CD14-positive monocyte (primary cell): ENCODE measurements at regions not wholly inside any gene's neighbourhood (a gene's known extent, or its start where the extent isn't known, plus 50 kb on each side); places are given as distances from the start of the nearest gene placed in this dataset.

ENCODE experiments used
- DNase-seq, 3 donors: peaks; one replicate each; pipeline ENCODE4 v3.0.0-alpha.2; 2011 to 2022
- H2AFZ ChIP-seq: 2 replicates; pipeline ENCODE4 v1.6.0; 2012; ENCODE audit warnings: mild to moderate bottlenecking, low read depth, low read length, inconsistent platforms; ENCODE audit not compliant: insufficient read depth, poor library complexity, severe bottlenecking
- H3K27ac ChIP-seq, 2 donors: 1 replicate in 1 of 2; 2 replicates in 1 of 2; pipeline ENCODE4 v1.5.1; 2012 to 2013; ENCODE audit warnings: low read length in 2 of 2, control low read depth in 1 of 2, inconsistent platforms in 1 of 2, low read depth in 1 of 2, mild to moderate bottlenecking in 1 of 2
- H3K27me3 ChIP-seq, 2 donors: one replicate each; pipeline versions ENCODE4 v1.6.0 to v1.6.1; 2011 to 2013; ENCODE audit warnings: low read length in 2 of 2; ENCODE audit not compliant: control insufficient read depth in 2 of 2, insufficient read depth in 2 of 2
- H3K36me3 ChIP-seq, 2 donors: replicated peaks in 1 of 2; 1 replicate in 1 of 2; 2 replicates in 1 of 2; pipeline versions ENCODE4 v1.5.1 to v1.6.1; 2012 to 2013; ENCODE audit warnings: low read length in 2 of 2, control low read depth in 1 of 2, inconsistent platforms in 1 of 2, mild to moderate bottlenecking in 1 of 2; ENCODE audit not compliant: insufficient read depth in 2 of 2, control insufficient read depth in 1 of 2
- H3K4me1 ChIP-seq, 2 donors: 1 replicate in 1 of 2; 2 replicates in 1 of 2; pipeline versions ENCODE4 v1.5.1 to v1.6.1; 2012 to 2013; ENCODE audit warnings: low read length in 2 of 2, control low read depth in 1 of 2, inconsistent platforms in 1 of 2, mild to moderate bottlenecking in 1 of 2, moderate library complexity in 1 of 2; ENCODE audit not compliant: insufficient read depth in 2 of 2, control insufficient read depth in 1 of 2
- H3K4me2 ChIP-seq: replicated peaks from 2 replicates; pipeline ENCODE3; 2012; ENCODE audit warnings: low read length, moderate library complexity, mild to moderate bottlenecking; ENCODE audit not compliant: poor library complexity, severe bottlenecking; ENCODE audit errors: extremely low read depth
- H3K4me3 ChIP-seq, 3 experiments: fragments of 200-600 bp in 1 of 3; sonication (generic) in 1 of 3; replicated peaks in 1 of 3; 1 replicate in 2 of 3; 2 replicates in 1 of 3; pipeline ENCODE4 v1.5.1; 2011 to 2013; ENCODE audit warnings: low read length in 3 of 3, mild to moderate bottlenecking in 3 of 3, control low read depth in 2 of 3, low read depth in 2 of 3, inconsistent platforms in 1 of 3, moderate library complexity in 1 of 3
- H3K79me2 ChIP-seq: 2 replicates; pipeline ENCODE4 v1.6.0; 2012; ENCODE audit warnings: mild to moderate bottlenecking, control low read depth, inconsistent platforms, low read length, moderate library complexity; ENCODE audit not compliant: insufficient read depth
- H3K9ac ChIP-seq: 2 replicates; pipeline ENCODE4 v1.6.0; 2017; ENCODE audit warnings: low read length, mild to moderate bottlenecking; ENCODE audit not compliant: insufficient read depth, poor library complexity, severe bottlenecking
- H3K9me3 ChIP-seq, 2 donors: replicated peaks in 1 of 2; 1 replicate in 1 of 2; 2 replicates in 1 of 2; pipeline versions ENCODE4 v1.5.1 to v1.6.1; 2012 to 2013; ENCODE audit warnings: low read length in 2 of 2, control low read depth in 1 of 2; ENCODE audit not compliant: control insufficient read depth in 1 of 2, insufficient read depth in 1 of 2
- H4K20me1 ChIP-seq: 2 replicates; pipeline ENCODE4 v1.6.0; 2012; ENCODE audit warnings: mild to moderate bottlenecking, low read length, control low read depth, moderate library complexity; ENCODE audit not compliant: insufficient read depth
- H3K27ac Mint-ChIP-seq, 7 donors: one replicate each; pipeline ENCODE4 v1.8.0; 2020; ENCODE audit warnings: mild to moderate bottlenecking in 7 of 7, mixed read lengths in 7 of 7, moderate library complexity in 6 of 7, inconsistent platforms in 2 of 7
- H3K27me3 Mint-ChIP-seq, 3 donors: one replicate each; pipeline ENCODE4 v1.8.0; 2021 to 2022; ENCODE audit warnings: low read depth in 3 of 3, mild to moderate bottlenecking in 3 of 3, mixed read lengths in 3 of 3, moderate library complexity in 3 of 3, inconsistent platforms in 1 of 3
- H3K36me3 Mint-ChIP-seq, 2 donors: one replicate each; pipeline ENCODE4 v1.8.0; 2020; ENCODE audit warnings: mixed read lengths in 2 of 2, inconsistent platforms in 1 of 2, mild to moderate bottlenecking in 1 of 2
- H3K4me1 Mint-ChIP-seq: one replicate; pipeline ENCODE4 v1.8.0; 2020; ENCODE audit warnings: mild to moderate bottlenecking, mixed read lengths
- H3K4me3 Mint-ChIP-seq, 2 donors: one replicate each; pipeline ENCODE4 v1.8.0; 2020; ENCODE audit warnings: mild to moderate bottlenecking in 2 of 2, mixed read lengths in 2 of 2, moderate library complexity in 1 of 2
- H3K9me3 Mint-ChIP-seq, 7 donors: one replicate each; pipeline ENCODE4 v1.8.0; 2020 to 2022; ENCODE audit warnings: mixed read lengths in 7 of 7, mild to moderate bottlenecking in 6 of 7, moderate library complexity in 6 of 7, inconsistent platforms in 2 of 7
- CTCF ChIP-seq: fragments of 200-600 bp; IDR thresholded peaks from one replicate; pipeline ENCODE4 v1.8.0; 2022; ENCODE audit warnings: antibody characterized with exemption, mild to moderate bottlenecking
- WGBS: methylation state at CpG from one replicate; pipeline ENCODE4 v1.1.5; 2013; ENCODE audit warnings: missing lambda C conversion rate; ENCODE audit not compliant: insufficient coverage; 5-methylcytosine and 5-hydroxymethylcytosine counted together
- intact Hi-C, 2 donors: fragments of 100-400 bp; cut with micrococcal nuclease; formaldehyde crosslinking; loops; one replicate each; pipeline versions ENCODE4 v1.15.0 to v1.15.1; 2023

- peaks cover 5 to 10% (median 7%) of the 10 kb centered on the region in 3 donors for H3K27me3 Mint-ChIP-seq
- Histone ChIP-seq H3K4me2 (no peak overlapping the region), H4K20me1 (no peaks in the 10 kb centered on the region), H3K4me3 (no peak overlapping the region), H3K9me3 (no peaks in the 10 kb centered on the region), H3K27ac (no peak overlapping the region), H3K36me3 (no peaks in the 10 kb centered on the region), H3K27me3 (peaks cover 2 to 3% of the 10 kb centered on the region in 2 donors), H3K79me2 (no peaks in the 10 kb centered on the region), H3K4me1 (no peaks in the 10 kb centered on the region), H3K9ac (no peak overlapping the region), H2AFZ (no peak overlapping the region)
- peak overlapping the region in 1 of 7 donors; percentile 36 for H3K27ac Mint-ChIP-seq
- no peak overlapping the region for H3K4me3 Mint-ChIP-seq
- H3K36me3 Mint-ChIP-seq: no peaks in the 10 kb centered on the region
- 45% methylated on average over 3 of the region's 4 CpGs for WGBS
- intact Hi-C loops: no loop called here
- no peak for TF ChIP-seq CTCF
- no peaks in the 10 kb centered on the region for H3K4me1 Mint-ChIP-seq
- DNase-seq: no peak
- H3K9me3 Mint-ChIP-seq: no peaks in the 10 kb centered on the region
Measured at GRCh38 chr14:95981965-95982364, 57.2 kb upstream of the C14orf132 start.

GRCh38 chr14:95984206-95984605, 55.0 kb upstream of the C14orf132 start:
- no peak overlapping the region for H3K4me2 ChIP-seq
- Mint-ChIP-seq H3K4me3 (no peak overlapping the region), H3K4me1 (no peaks in the 10 kb centered on the region), H3K9me3 (peaks cover 0 to 3% (median 0%) of the 10 kb centered on the region in 7 donors), H3K27me3 (peaks cover 5 to 9% (median 7%) of the 10 kb centered on the region in 3 donors), H3K27ac (no peak overlapping the region), H3K36me3 (no peaks in the 10 kb centered on the region)
- H3K4me3 ChIP-seq: no peak overlapping the region
- no peaks in the 10 kb centered on the region for H4K20me1 ChIP-seq
- TF ChIP-seq CTCF: no peak
- H3K79me2 ChIP-seq: no peaks in the 10 kb centered on the region
- H2AFZ ChIP-seq: no peak overlapping the region
- 100% methylated on average over 1 of the region's 2 CpGs for WGBS
- H3K27me3 ChIP-seq: peaks cover 2 to 3% of the 10 kb centered on the region in 2 donors
- intact Hi-C loops: no loop called here
- no peak overlapping the region for H3K27ac ChIP-seq
- no peaks in the 10 kb centered on the region for H3K4me1 ChIP-seq
- no peak overlapping the region for H3K9ac ChIP-seq
- no peak for DNase-seq
- H3K36me3 ChIP-seq: no peaks in the 10 kb centered on the region
- H3K9me3 ChIP-seq: no peaks in the 10 kb centered on the region
